HG02973 (cell line): ENCODE measurements at regions not wholly inside any gene's neighbourhood (a gene's known extent, or its start where the extent isn't known, plus 50 kb on each side); places are given as distances from the start of the nearest gene placed in this dataset.

Experiments used
- ATAC-seq: cut with Tn5 transposase; IDR thresholded peaks from one replicate; pipeline ENCODE4 v1.9.1; 2021; ENCODE audit warnings: moderate library complexity; ENCODE audit not compliant: unreplicated experiment

DNA sequence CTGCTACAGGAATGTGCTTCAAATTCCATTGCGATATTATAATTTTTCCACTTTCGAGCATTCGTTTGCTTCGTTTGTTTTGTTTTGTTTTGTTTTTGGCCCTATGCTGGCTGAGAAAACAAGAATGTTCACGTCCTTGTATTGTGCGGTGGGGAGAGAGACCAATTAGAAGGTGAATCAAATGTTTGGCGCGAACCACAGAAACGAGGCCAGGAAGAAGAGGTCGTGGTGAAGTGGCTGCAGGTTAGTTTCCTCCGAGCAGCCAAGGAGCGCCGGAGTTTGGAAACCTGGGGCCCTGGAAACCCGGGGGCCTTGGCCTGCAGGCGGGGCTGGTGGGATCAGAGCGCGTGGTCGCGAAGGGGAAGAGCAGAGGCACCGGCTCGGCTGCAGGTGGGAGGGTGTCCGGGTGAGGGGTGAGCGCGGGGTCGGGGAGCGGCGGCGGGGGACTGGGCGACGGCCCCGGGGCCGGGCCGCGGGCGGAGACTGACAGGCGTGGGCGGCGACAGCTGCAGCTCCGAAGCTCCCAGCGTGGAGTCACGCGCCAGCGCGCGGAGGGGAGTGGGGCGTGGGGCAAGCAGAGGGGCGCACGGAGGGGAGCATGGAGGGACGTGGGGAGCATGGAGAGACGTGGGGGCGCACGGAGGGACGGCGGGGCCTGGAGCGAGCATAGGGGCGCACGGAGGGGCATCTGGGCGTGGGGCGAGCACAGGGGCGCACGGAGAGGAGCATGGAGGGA lies 141.5 kb upstream of the PDE10A start:
- no peak for ATAC-seq

DNA sequence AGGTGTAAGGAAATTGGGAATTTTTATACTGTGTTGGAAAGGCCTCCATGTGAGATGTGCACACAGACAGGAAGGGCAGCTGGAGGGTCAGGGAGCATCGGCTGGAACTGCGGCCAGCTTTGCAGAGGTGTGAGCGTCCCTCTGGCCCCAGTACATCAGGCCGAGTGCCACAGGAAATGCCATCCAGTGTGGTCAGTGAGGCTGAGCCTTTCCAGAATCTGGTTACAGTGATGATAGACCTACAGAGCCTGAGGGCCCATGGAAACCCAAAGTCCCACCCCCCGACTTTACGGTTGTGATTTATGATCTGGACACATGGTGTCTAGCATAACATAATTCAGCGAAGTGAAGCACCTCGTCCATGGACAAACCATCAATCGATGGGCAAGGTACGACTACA lies 137.3 kb upstream of the PDE10A start:
- ATAC-seq = no peak

DNA sequence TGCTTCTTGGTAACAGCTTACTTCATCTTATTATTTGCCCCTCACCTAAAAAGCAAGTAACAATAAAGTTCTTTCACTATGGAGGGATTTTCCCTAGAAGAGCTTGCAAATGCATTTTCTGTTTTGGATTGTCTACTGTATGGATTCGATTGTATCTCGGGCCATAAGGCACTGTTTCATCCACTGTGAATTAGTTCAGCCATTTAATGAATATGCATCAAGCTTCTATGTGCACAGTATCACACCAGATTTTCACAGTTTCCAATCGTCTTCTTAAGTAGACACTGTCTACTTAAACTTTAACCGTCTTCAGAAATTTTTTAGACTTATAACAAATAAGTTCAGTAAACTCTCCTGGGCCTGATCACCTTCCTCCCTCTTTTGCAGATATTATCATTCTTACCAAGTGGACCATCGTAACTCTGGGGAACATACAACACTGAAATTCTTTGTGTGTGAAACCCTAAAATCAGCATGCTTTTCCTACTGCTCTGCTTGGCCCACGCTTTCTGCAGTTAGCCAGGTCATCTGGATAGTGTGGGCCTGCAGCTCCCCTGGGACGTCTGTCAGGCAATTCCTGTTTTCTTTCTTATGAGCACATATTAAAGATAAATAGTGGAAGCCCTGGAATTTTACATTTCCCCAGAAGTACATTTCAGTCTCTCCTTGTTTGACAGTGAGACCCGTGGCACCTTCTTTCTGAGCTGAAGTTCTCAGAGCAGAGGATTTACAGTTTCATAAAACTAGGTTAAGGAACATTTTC lies 136.5 kb upstream of the PDE10A start:
- no peak for ATAC-seq

DNA sequence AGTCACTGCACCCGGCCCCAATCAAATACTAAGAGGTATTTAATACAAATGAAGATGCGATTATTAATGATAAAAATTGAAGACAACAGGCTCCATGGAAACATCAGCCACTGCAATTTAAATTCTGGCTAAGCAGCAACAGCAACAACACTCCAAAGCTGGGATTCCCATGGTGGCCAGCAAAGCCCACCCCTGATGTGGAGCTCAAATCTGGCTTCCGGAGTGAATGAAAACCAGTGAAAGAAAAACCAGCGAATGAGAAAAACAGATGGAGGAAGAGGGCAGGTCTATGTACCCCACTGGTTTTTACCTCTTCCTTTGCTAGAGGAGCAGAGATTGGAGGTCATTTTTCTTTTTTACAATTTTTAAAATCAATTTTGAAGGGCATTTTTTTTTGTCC lies 135.9 kb upstream of the PDE10A start:
- ATAC-seq = no peak

DNA sequence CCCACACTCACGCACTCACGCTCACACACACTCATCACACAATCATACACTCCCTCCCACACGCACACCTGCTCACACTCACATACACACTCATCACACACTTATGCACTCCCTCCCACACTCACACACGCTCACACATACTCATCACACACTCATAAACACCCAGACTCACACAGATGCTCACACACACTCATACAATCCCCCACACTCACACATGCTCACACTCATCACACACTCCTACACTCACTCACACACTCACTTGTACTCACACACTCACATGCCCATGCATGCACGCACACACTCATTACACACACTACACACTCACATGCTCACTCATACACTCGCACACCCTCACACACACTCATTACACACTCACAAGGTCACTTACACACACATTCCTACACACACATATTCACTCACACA lies 131.1 kb upstream of the PDE10A start:
- ATAC-seq = no peak

DNA sequence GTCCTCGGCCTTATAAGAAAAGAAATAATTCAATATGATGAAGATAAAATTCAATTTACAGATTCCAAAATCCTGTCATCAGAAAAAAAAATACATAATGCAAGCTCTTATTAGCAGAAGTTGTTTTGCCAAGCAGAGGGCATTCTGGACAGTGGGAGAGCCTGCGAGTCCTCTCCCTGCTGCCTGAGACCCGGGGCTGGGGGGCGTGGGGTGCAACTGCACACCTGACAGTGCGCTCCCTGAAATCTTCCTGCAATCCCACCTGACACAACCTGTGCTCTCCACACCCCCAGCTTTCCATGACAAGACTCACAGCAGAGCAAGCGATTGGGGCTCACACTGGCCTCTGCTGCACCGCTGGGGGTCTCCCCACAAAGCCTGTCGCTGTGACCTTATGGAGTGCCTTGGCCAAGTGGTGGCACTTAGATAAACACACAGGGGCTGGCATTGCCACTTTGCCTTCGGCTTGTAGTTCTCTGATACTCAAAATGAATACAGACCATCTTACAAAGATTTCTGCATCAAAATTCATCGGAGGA lies 130.3 kb upstream of the PDE10A start:
- no peak for ATAC-seq

DNA sequence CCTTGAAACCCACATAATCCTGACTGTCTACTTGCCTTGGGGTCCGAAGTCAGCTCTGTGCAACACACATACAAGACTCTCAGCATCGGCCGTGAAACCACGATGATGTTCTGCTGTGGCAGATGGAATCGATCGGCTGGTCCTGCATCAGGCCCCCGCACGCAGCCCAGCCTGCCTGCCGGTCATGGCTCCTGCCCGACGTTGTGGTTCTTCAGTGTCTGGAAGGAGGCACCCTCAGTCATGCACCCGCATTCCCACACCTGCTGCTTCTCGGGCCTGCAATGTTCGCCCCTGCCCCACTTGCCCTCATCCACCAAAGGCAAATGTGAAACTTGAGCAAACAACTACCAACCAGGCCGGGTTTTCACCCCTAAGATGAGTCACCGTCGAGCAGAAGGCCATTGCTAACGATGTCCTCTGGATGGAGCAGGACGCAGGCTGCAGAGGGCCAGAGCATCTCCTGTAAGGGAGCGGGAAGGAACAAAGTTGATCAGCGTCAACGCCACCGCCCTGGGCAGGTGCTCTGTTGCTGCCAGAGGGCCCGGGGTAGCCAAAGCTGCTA lies 128.9 kb upstream of the PDE10A start:
- ATAC-seq = no peak

DNA sequence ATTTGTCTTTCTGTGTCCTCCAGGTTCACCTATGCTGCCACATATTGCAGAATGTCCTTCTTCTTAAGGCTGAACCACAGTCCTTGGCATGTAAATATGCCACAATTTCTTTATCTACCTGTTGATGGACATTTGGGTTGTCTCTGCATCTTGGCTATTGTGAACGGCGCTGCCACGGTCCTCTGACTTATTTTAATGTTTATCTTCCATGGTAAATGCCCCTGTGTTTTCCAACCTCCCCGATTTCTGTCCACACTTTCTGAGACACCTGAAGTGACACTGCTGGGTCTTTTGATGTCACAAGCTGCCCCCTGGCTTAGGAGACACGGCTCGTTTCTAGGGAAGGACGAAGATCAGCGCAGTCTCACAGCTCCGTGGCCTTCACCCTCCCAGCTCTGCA lies 128.3 kb upstream of the PDE10A start:
- no peak for ATAC-seq

DNA sequence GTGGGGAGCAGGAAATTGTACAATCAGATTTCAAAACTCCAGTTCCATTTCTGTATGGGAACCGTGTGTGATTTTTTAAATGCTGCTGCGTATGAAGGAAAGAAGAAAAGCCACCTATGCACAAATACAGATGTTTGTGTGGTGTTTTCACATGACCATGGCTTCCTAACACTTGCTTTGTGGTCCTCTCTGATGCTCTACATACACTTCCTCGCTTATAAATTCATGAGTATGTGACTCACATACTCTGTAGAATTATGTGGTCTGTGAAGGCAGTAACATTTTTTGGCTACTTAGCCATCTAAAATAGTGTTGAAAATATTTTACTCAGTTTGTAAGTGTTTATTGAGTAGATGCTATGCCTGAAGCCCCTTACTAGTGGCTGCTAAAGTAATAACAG lies 119.8 kb upstream of the PDE10A start:
- no peak for ATAC-seq

DNA sequence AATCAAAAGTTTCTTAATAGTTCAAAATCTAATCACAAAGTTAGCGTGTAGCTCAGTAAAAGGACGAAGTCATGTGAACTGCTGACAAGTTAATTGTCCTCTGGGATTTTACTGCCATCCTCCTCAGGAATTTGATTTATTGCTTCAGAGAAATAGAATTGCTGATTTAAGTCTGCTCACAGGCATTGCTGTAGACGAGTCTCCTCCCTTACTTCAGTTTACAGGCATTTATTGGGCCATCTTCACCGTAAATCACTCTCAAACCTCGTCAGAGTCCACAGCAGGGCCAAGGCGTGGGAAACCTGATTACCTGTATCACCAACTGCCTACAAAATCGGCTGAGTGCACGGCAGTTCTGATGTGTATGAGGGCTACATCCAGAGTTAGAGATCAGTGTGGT lies 119.1 kb upstream of the PDE10A start:
- ATAC-seq = no peak

DNA sequence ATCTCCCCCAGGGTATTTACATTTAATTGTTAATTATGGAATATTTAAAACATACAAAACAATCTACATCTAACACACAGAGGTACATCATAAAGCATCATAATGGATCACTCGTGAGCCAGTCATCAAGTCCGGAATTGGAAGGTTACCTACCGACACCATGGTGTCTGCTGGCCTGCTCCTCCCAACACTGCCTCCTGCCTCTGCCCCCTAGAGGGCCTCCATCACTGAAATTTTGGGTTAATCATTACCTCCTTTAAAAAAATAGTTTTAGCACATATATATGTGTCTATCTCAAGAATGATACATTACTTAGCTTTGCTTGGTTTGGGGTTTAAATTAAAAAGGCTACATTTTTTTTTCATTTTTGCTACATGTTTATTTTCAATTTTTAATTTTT lies 114.6 kb upstream of the PDE10A start:
- ATAC-seq = no peak

DNA sequence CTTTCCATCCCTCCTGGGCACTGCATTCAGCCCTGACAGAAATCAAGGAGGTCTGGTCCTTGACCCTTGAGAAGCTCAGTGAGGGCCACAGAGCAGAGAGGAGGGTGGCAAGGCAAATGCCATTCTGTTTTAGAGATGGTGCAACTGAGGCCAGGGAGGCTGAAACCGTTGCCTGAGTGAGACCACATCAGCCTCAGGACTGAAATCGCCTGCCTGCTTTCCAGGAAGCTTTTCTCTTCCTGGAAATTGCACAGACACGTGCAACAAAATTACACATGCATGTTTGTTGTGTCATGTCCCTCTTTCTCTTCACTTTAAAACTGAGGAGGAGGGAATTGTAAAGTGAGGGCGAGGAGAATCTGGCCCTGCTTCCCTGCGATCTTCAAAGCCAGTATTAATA lies 113.7 kb upstream of the PDE10A start:
- ATAC-seq = no peak

DNA sequence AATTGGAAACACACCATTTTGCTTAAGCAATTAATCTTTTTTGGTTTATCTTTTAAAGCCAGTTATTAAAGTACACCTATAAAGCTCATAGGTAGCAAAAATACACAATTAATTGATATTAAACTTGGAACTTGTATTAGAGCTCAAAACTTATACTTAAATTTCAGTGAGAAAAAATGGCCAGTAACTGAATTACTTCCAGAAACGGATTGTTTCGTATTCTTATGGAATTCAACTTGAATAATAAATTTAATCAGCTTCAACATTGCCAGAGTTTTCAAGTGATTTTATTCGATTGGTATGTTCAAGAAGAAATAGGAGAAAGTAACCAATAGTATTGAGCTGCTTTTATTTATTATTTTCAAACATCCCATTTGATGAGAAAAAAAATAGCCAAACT lies 112.7 kb upstream of the PDE10A start:
- no peak for ATAC-seq

DNA sequence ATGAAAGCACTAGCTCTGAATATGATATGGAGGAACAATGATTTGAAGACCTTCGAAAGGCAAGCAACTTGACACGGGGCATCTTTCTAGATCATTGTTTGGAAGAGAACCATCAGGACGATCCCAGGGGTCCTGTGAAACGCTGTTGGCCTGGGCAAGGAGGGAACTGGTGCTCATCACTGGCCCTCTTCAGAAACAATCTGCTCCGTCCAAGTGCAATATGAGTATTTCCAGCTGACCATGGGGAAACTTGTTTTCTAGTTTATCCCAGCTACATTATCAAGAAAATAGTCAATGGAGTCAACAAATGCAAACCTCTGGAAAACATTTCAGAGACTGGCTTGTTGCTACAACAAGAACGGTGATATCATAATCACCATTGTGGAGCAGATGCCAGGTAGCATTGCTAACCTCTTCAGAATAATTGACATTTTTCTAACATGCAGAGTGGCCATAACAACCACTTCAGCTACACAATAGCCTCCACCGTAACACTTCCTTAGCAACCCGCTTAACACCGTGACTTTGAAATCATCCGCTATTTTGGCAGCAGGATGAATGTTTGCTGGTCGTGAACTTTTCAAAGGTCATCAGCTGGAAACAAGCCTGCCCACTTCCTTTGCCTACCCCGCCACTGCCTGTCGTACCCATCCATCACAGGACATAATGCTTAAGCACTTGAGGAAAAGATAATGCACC lies 112.0 kb upstream of the PDE10A start:
- no peak for ATAC-seq

DNA sequence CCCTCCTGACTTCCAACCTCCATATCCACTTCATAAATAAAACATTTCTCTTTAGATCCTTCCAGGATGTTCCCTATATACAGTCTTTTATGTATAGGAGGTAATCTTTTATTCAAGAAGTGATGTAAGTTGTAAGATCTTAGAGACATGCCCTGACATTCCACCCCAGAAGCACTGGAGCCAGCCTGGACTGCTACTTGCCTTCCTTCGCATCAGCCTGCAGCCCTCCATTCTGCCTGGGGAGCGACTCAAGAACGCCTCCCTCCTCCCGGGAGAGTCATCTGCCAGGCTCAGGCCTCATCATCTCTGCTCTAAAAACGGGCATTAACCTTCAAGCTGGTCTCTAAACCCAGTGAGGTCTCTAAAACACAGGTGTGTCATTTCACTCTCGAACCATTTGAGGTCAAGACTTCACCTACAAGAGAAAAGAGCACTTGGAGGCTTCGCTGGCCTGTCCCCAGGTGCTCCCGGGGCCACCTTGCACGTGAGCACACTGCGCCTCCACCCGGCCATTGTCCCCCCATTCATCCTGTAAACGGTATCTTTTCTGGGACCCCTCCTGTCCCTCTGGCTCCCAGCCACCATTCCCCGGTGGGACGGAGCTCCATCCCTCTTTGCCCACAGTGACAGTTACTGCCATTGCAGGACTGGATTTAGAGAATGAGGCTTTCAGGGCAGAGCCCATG lies 107.5 kb upstream of the PDE10A start:
- ATAC-seq = no peak

DNA sequence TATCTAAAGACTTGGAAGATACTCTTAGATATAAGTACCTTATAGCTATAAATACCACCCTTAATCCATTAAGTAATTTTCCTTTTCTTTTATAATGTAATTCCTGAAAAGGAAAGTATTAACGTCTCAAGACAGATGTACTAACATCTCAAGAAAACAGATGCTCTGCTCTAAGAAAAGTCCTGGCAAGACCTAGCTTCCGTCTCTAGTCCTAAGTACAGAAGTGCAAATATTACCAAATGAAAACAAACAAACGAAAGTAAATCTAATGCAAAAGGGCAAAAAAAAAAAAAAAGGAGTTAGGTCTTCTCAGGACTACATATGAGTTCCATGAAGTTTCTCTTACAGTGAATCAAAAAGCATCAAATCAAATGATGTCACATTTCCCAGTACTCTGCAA lies 106.8 kb upstream of the PDE10A start:
- no peak for ATAC-seq

DNA sequence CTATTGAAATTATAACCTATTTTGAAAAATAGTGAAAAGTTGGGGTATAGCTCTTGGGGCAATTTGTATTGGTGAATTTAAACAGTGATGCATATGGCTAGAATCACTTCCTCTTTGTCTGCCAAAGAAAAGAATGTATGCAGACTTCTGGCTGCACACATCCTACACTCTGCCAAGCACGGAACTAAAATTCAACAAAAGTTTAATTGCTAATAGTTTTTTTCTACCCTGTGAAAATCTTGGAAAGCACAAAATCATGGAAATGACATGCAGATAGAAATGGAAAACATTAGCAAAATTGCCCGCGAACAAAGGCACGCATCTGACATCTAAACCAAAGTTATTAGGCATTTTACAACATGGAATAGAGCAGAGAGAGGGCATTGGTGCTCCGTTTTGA lies 106.4 kb upstream of the PDE10A start:
- no peak for ATAC-seq

DNA sequence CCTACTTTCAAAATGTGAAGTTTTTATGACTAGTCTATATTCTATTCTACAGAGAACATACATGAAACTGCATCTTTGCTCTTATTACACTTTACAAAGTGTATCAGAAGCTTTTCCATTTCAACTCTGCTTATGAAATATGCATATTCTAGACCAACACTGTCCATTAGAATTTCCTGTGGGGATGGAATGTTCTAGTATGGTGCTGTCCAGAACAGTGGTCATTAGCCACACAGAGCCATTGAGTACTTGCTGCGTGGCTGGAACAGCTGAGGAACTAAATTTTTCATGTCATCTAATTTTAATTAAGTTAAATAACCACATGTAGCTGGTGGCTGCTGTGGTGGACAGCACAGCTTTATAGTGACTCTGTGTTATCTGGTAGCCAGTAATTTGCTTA lies 105.9 kb upstream of the PDE10A start:
- no peak for ATAC-seq

DNA sequence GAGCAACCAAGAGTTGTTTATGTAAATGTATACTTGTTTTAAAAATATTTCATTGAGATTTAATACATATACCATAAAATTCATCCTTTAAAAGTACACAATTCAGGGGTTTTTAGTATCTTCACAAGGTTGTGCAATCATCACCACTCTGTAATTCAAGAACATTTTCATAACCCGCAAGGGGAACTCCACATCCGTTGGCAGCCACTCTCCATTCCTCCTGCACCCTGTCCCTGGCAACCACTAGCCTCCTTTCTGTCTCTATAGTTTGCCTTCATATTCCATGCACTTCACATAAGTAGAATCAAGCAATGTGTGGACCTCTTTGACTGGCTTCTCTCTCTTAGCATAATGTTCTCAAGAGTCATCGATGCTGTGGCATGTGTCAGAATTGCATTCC lies 104.2 kb upstream of the PDE10A start:
- ATAC-seq = no peak

DNA sequence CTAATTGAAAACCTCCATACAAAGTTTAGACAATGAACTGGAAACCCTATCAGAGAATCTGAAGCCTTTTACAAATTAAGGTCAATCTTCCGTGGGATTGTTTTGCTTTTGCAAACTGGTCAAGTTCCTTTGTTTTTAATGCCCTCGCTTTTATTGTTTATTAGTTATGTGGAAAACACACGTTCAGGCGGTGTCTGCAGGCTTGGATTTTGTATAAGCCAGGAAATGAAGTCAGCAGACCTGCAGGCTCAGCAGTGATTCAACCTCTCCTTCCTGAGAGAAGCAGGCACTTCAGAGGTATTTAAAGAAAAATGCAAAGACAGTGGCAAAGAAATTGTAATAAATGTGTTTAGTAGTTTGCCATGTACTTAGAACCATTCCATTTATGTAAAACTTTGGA lies 103.4 kb upstream of the PDE10A start:
- ATAC-seq = no peak

DNA sequence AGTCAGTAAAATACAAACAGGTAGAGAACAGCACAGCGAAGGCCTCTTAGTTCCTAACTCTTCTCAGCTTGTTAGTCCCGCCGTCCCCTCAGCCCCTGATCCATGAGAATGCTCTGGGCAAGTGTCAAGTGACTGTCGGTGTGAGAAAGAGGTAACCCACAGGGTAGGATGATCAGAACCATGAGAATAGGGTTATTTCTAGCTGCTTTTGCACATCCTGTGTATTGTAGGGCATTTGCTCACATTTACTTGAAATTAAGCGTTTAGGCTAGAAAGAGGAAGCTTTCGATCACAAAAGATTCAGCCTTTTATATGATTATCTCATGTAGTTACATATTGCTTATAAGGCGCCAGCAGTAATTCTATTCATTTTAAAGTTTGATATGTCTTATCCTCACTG lies 103.0 kb upstream of the PDE10A start:
- ATAC-seq = no peak
